CD14-positive monocyte (primary cell): ENCODE measurements at regions not wholly inside any gene's neighbourhood (a gene's known extent, or its start where the extent isn't known, plus 50 kb on each side); places are given as distances from the start of the nearest gene placed in this dataset.

Experiments
- DNase-seq, 3 donors: peaks; one replicate each; pipeline ENCODE4 v3.0.0-alpha.2; 2011 to 2022
- H2AFZ ChIP-seq: 2 replicates; pipeline ENCODE4 v1.6.0; 2012; ENCODE audit warnings: mild to moderate bottlenecking, low read depth, low read length, inconsistent platforms; ENCODE audit not compliant: insufficient read depth, poor library complexity, severe bottlenecking
- H3K27ac ChIP-seq, 2 donors: 1 replicate in 1 of 2; 2 replicates in 1 of 2; pipeline ENCODE4 v1.5.1; 2012 to 2013; ENCODE audit warnings: low read length in 2 of 2, control low read depth in 1 of 2, inconsistent platforms in 1 of 2, low read depth in 1 of 2, mild to moderate bottlenecking in 1 of 2
- H3K27me3 ChIP-seq, 2 donors: one replicate each; pipeline versions ENCODE4 v1.6.0 to v1.6.1; 2011 to 2013; ENCODE audit warnings: low read length in 2 of 2; ENCODE audit not compliant: control insufficient read depth in 2 of 2, insufficient read depth in 2 of 2
- H3K36me3 ChIP-seq, 2 donors: replicated peaks in 1 of 2; 1 replicate in 1 of 2; 2 replicates in 1 of 2; pipeline versions ENCODE4 v1.5.1 to v1.6.1; 2012 to 2013; ENCODE audit warnings: low read length in 2 of 2, control low read depth in 1 of 2, inconsistent platforms in 1 of 2, mild to moderate bottlenecking in 1 of 2; ENCODE audit not compliant: insufficient read depth in 2 of 2, control insufficient read depth in 1 of 2
- H3K4me1 ChIP-seq, 2 donors: 1 replicate in 1 of 2; 2 replicates in 1 of 2; pipeline versions ENCODE4 v1.5.1 to v1.6.1; 2012 to 2013; ENCODE audit warnings: low read length in 2 of 2, control low read depth in 1 of 2, inconsistent platforms in 1 of 2, mild to moderate bottlenecking in 1 of 2, moderate library complexity in 1 of 2; ENCODE audit not compliant: insufficient read depth in 2 of 2, control insufficient read depth in 1 of 2
- H3K4me2 ChIP-seq: replicated peaks from 2 replicates; pipeline ENCODE3; 2012; ENCODE audit warnings: low read length, moderate library complexity, mild to moderate bottlenecking; ENCODE audit not compliant: poor library complexity, severe bottlenecking; ENCODE audit errors: extremely low read depth
- H3K4me3 ChIP-seq, 3 experiments: fragments of 200-600 bp in 1 of 3; sonication (generic) in 1 of 3; replicated peaks in 1 of 3; 1 replicate in 2 of 3; 2 replicates in 1 of 3; pipeline ENCODE4 v1.5.1; 2011 to 2013; ENCODE audit warnings: low read length in 3 of 3, mild to moderate bottlenecking in 3 of 3, control low read depth in 2 of 3, low read depth in 2 of 3, inconsistent platforms in 1 of 3, moderate library complexity in 1 of 3
- H3K79me2 ChIP-seq: 2 replicates; pipeline ENCODE4 v1.6.0; 2012; ENCODE audit warnings: mild to moderate bottlenecking, control low read depth, inconsistent platforms, low read length, moderate library complexity; ENCODE audit not compliant: insufficient read depth
- H3K9ac ChIP-seq: 2 replicates; pipeline ENCODE4 v1.6.0; 2017; ENCODE audit warnings: low read length, mild to moderate bottlenecking; ENCODE audit not compliant: insufficient read depth, poor library complexity, severe bottlenecking
- H3K9me3 ChIP-seq, 2 donors: replicated peaks in 1 of 2; 1 replicate in 1 of 2; 2 replicates in 1 of 2; pipeline versions ENCODE4 v1.5.1 to v1.6.1; 2012 to 2013; ENCODE audit warnings: low read length in 2 of 2, control low read depth in 1 of 2; ENCODE audit not compliant: control insufficient read depth in 1 of 2, insufficient read depth in 1 of 2
- H4K20me1 ChIP-seq: 2 replicates; pipeline ENCODE4 v1.6.0; 2012; ENCODE audit warnings: mild to moderate bottlenecking, low read length, control low read depth, moderate library complexity; ENCODE audit not compliant: insufficient read depth
- H3K27ac Mint-ChIP-seq, 7 donors: one replicate each; pipeline ENCODE4 v1.8.0; 2020; ENCODE audit warnings: mild to moderate bottlenecking in 7 of 7, mixed read lengths in 7 of 7, moderate library complexity in 6 of 7, inconsistent platforms in 2 of 7
- H3K27me3 Mint-ChIP-seq, 3 donors: one replicate each; pipeline ENCODE4 v1.8.0; 2021 to 2022; ENCODE audit warnings: low read depth in 3 of 3, mild to moderate bottlenecking in 3 of 3, mixed read lengths in 3 of 3, moderate library complexity in 3 of 3, inconsistent platforms in 1 of 3
- H3K36me3 Mint-ChIP-seq, 2 donors: one replicate each; pipeline ENCODE4 v1.8.0; 2020; ENCODE audit warnings: mixed read lengths in 2 of 2, inconsistent platforms in 1 of 2, mild to moderate bottlenecking in 1 of 2
- H3K4me1 Mint-ChIP-seq: one replicate; pipeline ENCODE4 v1.8.0; 2020; ENCODE audit warnings: mild to moderate bottlenecking, mixed read lengths
- H3K4me3 Mint-ChIP-seq, 2 donors: one replicate each; pipeline ENCODE4 v1.8.0; 2020; ENCODE audit warnings: mild to moderate bottlenecking in 2 of 2, mixed read lengths in 2 of 2, moderate library complexity in 1 of 2
- H3K9me3 Mint-ChIP-seq, 7 donors: one replicate each; pipeline ENCODE4 v1.8.0; 2020 to 2022; ENCODE audit warnings: mixed read lengths in 7 of 7, mild to moderate bottlenecking in 6 of 7, moderate library complexity in 6 of 7, inconsistent platforms in 2 of 7
- WGBS: methylation state at CpG from one replicate; pipeline ENCODE4 v1.1.5; 2013; ENCODE audit warnings: missing lambda C conversion rate; ENCODE audit not compliant: insufficient coverage; 5-methylcytosine and 5-hydroxymethylcytosine counted together
- intact Hi-C, 2 donors: fragments of 100-400 bp; cut with micrococcal nuclease; formaldehyde crosslinking; loops; one replicate each; pipeline versions ENCODE4 v1.15.0 to v1.15.1; 2023
- TF ChIP-seq, protein P1 (sequence below): fragments of 200-600 bp; IDR thresholded peaks from one replicate; pipeline ENCODE4 v1.8.0; 2022; ENCODE audit warnings: antibody characterized with exemption, mild to moderate bottlenecking

GRCh38 chr11:31879681-31880080 is 68.6 kb upstream of the PAX6 start:
- Histone ChIP-seq H3K27ac (no peak overlapping the region), H4K20me1 (no peaks in the 10 kb centered on the region), H3K36me3 (no peaks in the 10 kb centered on the region), H3K4me1 (no peaks in the 10 kb centered on the region), H3K4me2 (no peak overlapping the region), H3K9ac (no peak overlapping the region), H3K4me3 (no peak overlapping the region), H3K9me3 (no peaks in the 10 kb centered on the region), H3K27me3 (no peaks in the 10 kb centered on the region), H3K79me2 (no peaks in the 10 kb centered on the region), H2AFZ (no peak overlapping the region)
- Mint-ChIP-seq H3K4me3 (no peak overlapping the region), H3K9me3 (peaks cover 0 to 1% (median 0%) of the 10 kb centered on the region in 7 donors), H3K27ac (no peak overlapping the region), H3K4me1 (no peaks in the 10 kb centered on the region), H3K36me3 (no peaks in the 10 kb centered on the region), H3K27me3 (peaks cover 5 to 10% (median 8%) of the 10 kb centered on the region in 3 donors)
- intact Hi-C loops, result no loop called here
- TF ChIP-seq, protein P1, sequence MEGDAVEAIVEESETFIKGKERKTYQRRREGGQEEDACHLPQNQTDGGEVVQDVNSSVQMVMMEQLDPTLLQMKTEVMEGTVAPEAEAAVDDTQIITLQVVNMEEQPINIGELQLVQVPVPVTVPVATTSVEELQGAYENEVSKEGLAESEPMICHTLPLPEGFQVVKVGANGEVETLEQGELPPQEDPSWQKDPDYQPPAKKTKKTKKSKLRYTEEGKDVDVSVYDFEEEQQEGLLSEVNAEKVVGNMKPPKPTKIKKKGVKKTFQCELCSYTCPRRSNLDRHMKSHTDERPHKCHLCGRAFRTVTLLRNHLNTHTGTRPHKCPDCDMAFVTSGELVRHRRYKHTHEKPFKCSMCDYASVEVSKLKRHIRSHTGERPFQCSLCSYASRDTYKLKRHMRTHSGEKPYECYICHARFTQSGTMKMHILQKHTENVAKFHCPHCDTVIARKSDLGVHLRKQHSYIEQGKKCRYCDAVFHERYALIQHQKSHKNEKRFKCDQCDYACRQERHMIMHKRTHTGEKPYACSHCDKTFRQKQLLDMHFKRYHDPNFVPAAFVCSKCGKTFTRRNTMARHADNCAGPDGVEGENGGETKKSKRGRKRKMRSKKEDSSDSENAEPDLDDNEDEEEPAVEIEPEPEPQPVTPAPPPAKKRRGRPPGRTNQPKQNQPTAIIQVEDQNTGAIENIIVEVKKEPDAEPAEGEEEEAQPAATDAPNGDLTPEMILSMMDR, result no peak
- no peak for DNase-seq
- WGBS, result 86% methylated on average over 1 of the region's 2 CpGs

GRCh38 chr11:31877863-31878262 is 66.7 kb upstream of the PAX6 start:
- Histone ChIP-seq H2AFZ (no peak overlapping the region), H3K79me2 (no peaks in the 10 kb centered on the region), H3K27me3 (no peaks in the 10 kb centered on the region), H3K4me3 (no peak overlapping the region), H3K4me2 (no peak overlapping the region), H3K27ac (no peak overlapping the region), H3K36me3 (no peaks in the 10 kb centered on the region), H3K4me1 (no peaks in the 10 kb centered on the region), H3K9me3 (no peaks in the 10 kb centered on the region), H3K9ac (no peak overlapping the region), H4K20me1 (no peaks in the 10 kb centered on the region)
- Mint-ChIP-seq H3K27me3 (peaks cover 6 to 17% (median 13%) of the 10 kb centered on the region in 3 donors), H3K27ac (no peak overlapping the region), H3K4me1 (no peaks in the 10 kb centered on the region), H3K9me3 (peaks cover 0 to 1% (median 0%) of the 10 kb centered on the region in 7 donors), H3K36me3 (no peaks in the 10 kb centered on the region), H3K4me3 (no peak overlapping the region)
- TF ChIP-seq, protein P1, result no peak
- no CpG with 5 or more reads among the region's 3 CpGs for WGBS
- DNase-seq, result no peak
- intact Hi-C loops, result no loop called here
